CD14-positive monocyte (primary cell): ENCODE measurements at regions not wholly inside any gene's neighbourhood (a gene's known extent, or its start where the extent isn't known, plus 50 kb on each side); places are given as distances from the start of the nearest gene placed in this dataset.
"Not testable (repeated sequence)": the region's sequence is repeated elsewhere in the genome, so short reads cannot be mapped to it uniquely, and the experiment has no call there.

Experiments
- DNase-seq, 3 donors: peaks; one replicate each; pipeline ENCODE4 v3.0.0-alpha.2; 2011 to 2022
- H2AFZ ChIP-seq: 2 replicates; pipeline ENCODE4 v1.6.0; 2012; ENCODE audit warnings: mild to moderate bottlenecking, low read depth, low read length, inconsistent platforms; ENCODE audit not compliant: insufficient read depth, poor library complexity, severe bottlenecking
- H3K27ac ChIP-seq, 2 donors: 1 replicate in 1 of 2; 2 replicates in 1 of 2; pipeline ENCODE4 v1.5.1; 2012 to 2013; ENCODE audit warnings: low read length in 2 of 2, control low read depth in 1 of 2, inconsistent platforms in 1 of 2, low read depth in 1 of 2, mild to moderate bottlenecking in 1 of 2
- H3K27me3 ChIP-seq, 2 donors: one replicate each; pipeline versions ENCODE4 v1.6.0 to v1.6.1; 2011 to 2013; ENCODE audit warnings: low read length in 2 of 2; ENCODE audit not compliant: control insufficient read depth in 2 of 2, insufficient read depth in 2 of 2
- H3K36me3 ChIP-seq, 2 donors: replicated peaks in 1 of 2; 1 replicate in 1 of 2; 2 replicates in 1 of 2; pipeline versions ENCODE4 v1.5.1 to v1.6.1; 2012 to 2013; ENCODE audit warnings: low read length in 2 of 2, control low read depth in 1 of 2, inconsistent platforms in 1 of 2, mild to moderate bottlenecking in 1 of 2; ENCODE audit not compliant: insufficient read depth in 2 of 2, control insufficient read depth in 1 of 2
- H3K4me1 ChIP-seq, 2 donors: 1 replicate in 1 of 2; 2 replicates in 1 of 2; pipeline versions ENCODE4 v1.5.1 to v1.6.1; 2012 to 2013; ENCODE audit warnings: low read length in 2 of 2, control low read depth in 1 of 2, inconsistent platforms in 1 of 2, mild to moderate bottlenecking in 1 of 2, moderate library complexity in 1 of 2; ENCODE audit not compliant: insufficient read depth in 2 of 2, control insufficient read depth in 1 of 2
- H3K4me2 ChIP-seq: replicated peaks from 2 replicates; pipeline ENCODE3; 2012; ENCODE audit warnings: low read length, moderate library complexity, mild to moderate bottlenecking; ENCODE audit not compliant: poor library complexity, severe bottlenecking; ENCODE audit errors: extremely low read depth
- H3K4me3 ChIP-seq, 3 experiments: fragments of 200-600 bp in 1 of 3; sonication (generic) in 1 of 3; replicated peaks in 1 of 3; 1 replicate in 2 of 3; 2 replicates in 1 of 3; pipeline ENCODE4 v1.5.1; 2011 to 2013; ENCODE audit warnings: low read length in 3 of 3, mild to moderate bottlenecking in 3 of 3, control low read depth in 2 of 3, low read depth in 2 of 3, inconsistent platforms in 1 of 3, moderate library complexity in 1 of 3
- H3K79me2 ChIP-seq: 2 replicates; pipeline ENCODE4 v1.6.0; 2012; ENCODE audit warnings: mild to moderate bottlenecking, control low read depth, inconsistent platforms, low read length, moderate library complexity; ENCODE audit not compliant: insufficient read depth
- H3K9ac ChIP-seq: 2 replicates; pipeline ENCODE4 v1.6.0; 2017; ENCODE audit warnings: low read length, mild to moderate bottlenecking; ENCODE audit not compliant: insufficient read depth, poor library complexity, severe bottlenecking
- H3K9me3 ChIP-seq, 2 donors: replicated peaks in 1 of 2; 1 replicate in 1 of 2; 2 replicates in 1 of 2; pipeline versions ENCODE4 v1.5.1 to v1.6.1; 2012 to 2013; ENCODE audit warnings: low read length in 2 of 2, control low read depth in 1 of 2; ENCODE audit not compliant: control insufficient read depth in 1 of 2, insufficient read depth in 1 of 2
- H4K20me1 ChIP-seq: 2 replicates; pipeline ENCODE4 v1.6.0; 2012; ENCODE audit warnings: mild to moderate bottlenecking, low read length, control low read depth, moderate library complexity; ENCODE audit not compliant: insufficient read depth
- H3K27ac Mint-ChIP-seq, 7 donors: one replicate each; pipeline ENCODE4 v1.8.0; 2020; ENCODE audit warnings: mild to moderate bottlenecking in 7 of 7, mixed read lengths in 7 of 7, moderate library complexity in 6 of 7, inconsistent platforms in 2 of 7
- H3K27me3 Mint-ChIP-seq, 3 donors: one replicate each; pipeline ENCODE4 v1.8.0; 2021 to 2022; ENCODE audit warnings: low read depth in 3 of 3, mild to moderate bottlenecking in 3 of 3, mixed read lengths in 3 of 3, moderate library complexity in 3 of 3, inconsistent platforms in 1 of 3
- H3K36me3 Mint-ChIP-seq, 2 donors: one replicate each; pipeline ENCODE4 v1.8.0; 2020; ENCODE audit warnings: mixed read lengths in 2 of 2, inconsistent platforms in 1 of 2, mild to moderate bottlenecking in 1 of 2
- H3K4me1 Mint-ChIP-seq: one replicate; pipeline ENCODE4 v1.8.0; 2020; ENCODE audit warnings: mild to moderate bottlenecking, mixed read lengths
- H3K4me3 Mint-ChIP-seq, 2 donors: one replicate each; pipeline ENCODE4 v1.8.0; 2020; ENCODE audit warnings: mild to moderate bottlenecking in 2 of 2, mixed read lengths in 2 of 2, moderate library complexity in 1 of 2
- H3K9me3 Mint-ChIP-seq, 7 donors: one replicate each; pipeline ENCODE4 v1.8.0; 2020 to 2022; ENCODE audit warnings: mixed read lengths in 7 of 7, mild to moderate bottlenecking in 6 of 7, moderate library complexity in 6 of 7, inconsistent platforms in 2 of 7
- WGBS: methylation state at CpG from one replicate; pipeline ENCODE4 v1.1.5; 2013; ENCODE audit warnings: missing lambda C conversion rate; ENCODE audit not compliant: insufficient coverage; 5-methylcytosine and 5-hydroxymethylcytosine counted together
- intact Hi-C, 2 donors: fragments of 100-400 bp; cut with micrococcal nuclease; formaldehyde crosslinking; loops; one replicate each; pipeline versions ENCODE4 v1.15.0 to v1.15.1; 2023
- TF ChIP-seq, protein P1 (sequence below): fragments of 200-600 bp; IDR thresholded peaks from one replicate; pipeline ENCODE4 v1.8.0; 2022; ENCODE audit warnings: antibody characterized with exemption, mild to moderate bottlenecking

GRCh38 chr4:75284831-75285230 is 229.4 kb downstream of the RCHY1 start:
- Mint-ChIP-seq H3K4me1 (no peaks in the 10 kb centered on the region), H3K9me3 (peaks cover 0 to 4% (median 1%) of the 10 kb centered on the region in 7 donors), H3K4me3 (no peak overlapping the region), H3K27ac (no peak overlapping the region), H3K27me3 (peaks cover 0 to 2% (median 0%) of the 10 kb centered on the region in 3 donors), H3K36me3 (no peaks in the 10 kb centered on the region)
- no peaks in the 10 kb centered on the region for H3K79me2 ChIP-seq
- no peaks in the 10 kb centered on the region for H3K4me1 ChIP-seq
- no peak overlapping the region for H3K27ac ChIP-seq
- no peak overlapping the region for H2AFZ ChIP-seq
- no peak for DNase-seq
- no peak overlapping the region for H3K4me2 ChIP-seq
- no peaks in the 10 kb centered on the region for H3K27me3 ChIP-seq
- H3K9ac ChIP-seq, result no peak overlapping the region
- no peaks in the 10 kb centered on the region for H3K9me3 ChIP-seq
- H4K20me1 ChIP-seq, result no peaks in the 10 kb centered on the region
- H3K36me3 ChIP-seq, result no peaks in the 10 kb centered on the region
- TF ChIP-seq, protein P1, sequence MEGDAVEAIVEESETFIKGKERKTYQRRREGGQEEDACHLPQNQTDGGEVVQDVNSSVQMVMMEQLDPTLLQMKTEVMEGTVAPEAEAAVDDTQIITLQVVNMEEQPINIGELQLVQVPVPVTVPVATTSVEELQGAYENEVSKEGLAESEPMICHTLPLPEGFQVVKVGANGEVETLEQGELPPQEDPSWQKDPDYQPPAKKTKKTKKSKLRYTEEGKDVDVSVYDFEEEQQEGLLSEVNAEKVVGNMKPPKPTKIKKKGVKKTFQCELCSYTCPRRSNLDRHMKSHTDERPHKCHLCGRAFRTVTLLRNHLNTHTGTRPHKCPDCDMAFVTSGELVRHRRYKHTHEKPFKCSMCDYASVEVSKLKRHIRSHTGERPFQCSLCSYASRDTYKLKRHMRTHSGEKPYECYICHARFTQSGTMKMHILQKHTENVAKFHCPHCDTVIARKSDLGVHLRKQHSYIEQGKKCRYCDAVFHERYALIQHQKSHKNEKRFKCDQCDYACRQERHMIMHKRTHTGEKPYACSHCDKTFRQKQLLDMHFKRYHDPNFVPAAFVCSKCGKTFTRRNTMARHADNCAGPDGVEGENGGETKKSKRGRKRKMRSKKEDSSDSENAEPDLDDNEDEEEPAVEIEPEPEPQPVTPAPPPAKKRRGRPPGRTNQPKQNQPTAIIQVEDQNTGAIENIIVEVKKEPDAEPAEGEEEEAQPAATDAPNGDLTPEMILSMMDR, result no peak
- intact Hi-C loops, result no loop called here
- H3K4me3 ChIP-seq, result no peak overlapping the region

DNA sequence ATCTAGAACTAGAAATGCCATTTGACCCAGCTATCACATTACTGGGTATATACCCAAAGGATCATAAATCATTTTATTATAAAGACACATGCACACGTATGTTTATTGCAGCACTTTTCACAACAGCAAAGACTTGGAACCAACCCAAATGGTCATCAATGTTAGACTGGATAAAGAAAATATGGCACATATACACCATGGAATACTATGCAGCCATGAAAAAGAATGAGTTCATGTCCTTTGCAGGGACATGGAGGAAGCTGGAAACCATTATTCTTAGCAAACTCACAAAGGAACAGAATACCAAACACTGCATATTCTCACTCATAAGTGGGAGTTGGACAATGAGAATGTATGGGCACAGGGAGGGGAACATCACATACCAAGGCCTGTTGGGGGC is 233.7 kb downstream of the RCHY1 start:
- H3K9ac ChIP-seq, H3K9me3 ChIP-seq, H3K27ac Mint-ChIP-seq, H4K20me1 ChIP-seq, H3K4me1 ChIP-seq, H3K27me3 ChIP-seq, H3K36me3 Mint-ChIP-seq, H3K4me1 Mint-ChIP-seq, H3K4me2 ChIP-seq, H3K36me3 ChIP-seq, H2AFZ ChIP-seq, H3K79me2 ChIP-seq, H3K4me3 Mint-ChIP-seq, H3K27ac ChIP-seq, H3K4me3 ChIP-seq, H3K27me3 Mint-ChIP-seq, intact Hi-C loops, DNase-seq: not testable (repeated sequence)
- H3K9me3 Mint-ChIP-seq, result peaks cover 3 to 19% (median 10%) of the 10 kb centered on the region in 7 donors
- WGBS, result no CpG with 5 or more reads among the region's 1 CpG
